ENCODE measurements at regions not wholly inside any gene's neighbourhood (a gene's known extent, or its start where the extent isn't known, plus 50 kb on each side); places are given as distances from the start of the nearest gene placed in this dataset.

DNA sequence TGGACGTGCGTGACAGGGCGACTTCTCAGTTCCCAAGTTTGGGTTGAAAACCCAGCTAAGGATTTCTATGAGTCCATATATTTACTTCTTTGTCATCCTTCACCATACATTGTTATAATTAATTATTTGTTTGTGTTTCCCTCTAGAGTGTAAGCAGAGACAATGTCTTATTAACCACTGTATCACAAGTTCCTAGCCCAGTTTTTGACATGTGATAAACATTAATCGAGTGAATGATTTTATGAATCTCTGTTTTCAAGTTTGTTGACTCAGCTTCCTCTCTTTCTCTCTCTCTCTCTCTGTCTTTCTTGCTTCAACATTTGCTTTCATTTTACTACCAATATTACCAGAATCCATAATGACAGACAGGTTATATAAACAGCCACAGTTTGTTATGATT is 1259.6 kb upstream of the TENM4 start:
- TF ChIP-seq POLR2A (IDR thresholded peaks at IDR 0.05) = no peak
- TF ChIP-seq, protein P1, sequence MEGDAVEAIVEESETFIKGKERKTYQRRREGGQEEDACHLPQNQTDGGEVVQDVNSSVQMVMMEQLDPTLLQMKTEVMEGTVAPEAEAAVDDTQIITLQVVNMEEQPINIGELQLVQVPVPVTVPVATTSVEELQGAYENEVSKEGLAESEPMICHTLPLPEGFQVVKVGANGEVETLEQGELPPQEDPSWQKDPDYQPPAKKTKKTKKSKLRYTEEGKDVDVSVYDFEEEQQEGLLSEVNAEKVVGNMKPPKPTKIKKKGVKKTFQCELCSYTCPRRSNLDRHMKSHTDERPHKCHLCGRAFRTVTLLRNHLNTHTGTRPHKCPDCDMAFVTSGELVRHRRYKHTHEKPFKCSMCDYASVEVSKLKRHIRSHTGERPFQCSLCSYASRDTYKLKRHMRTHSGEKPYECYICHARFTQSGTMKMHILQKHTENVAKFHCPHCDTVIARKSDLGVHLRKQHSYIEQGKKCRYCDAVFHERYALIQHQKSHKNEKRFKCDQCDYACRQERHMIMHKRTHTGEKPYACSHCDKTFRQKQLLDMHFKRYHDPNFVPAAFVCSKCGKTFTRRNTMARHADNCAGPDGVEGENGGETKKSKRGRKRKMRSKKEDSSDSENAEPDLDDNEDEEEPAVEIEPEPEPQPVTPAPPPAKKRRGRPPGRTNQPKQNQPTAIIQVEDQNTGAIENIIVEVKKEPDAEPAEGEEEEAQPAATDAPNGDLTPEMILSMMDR (IDR thresholded peaks at IDR 0.05) = no peak
- no peak for TF ChIP-seq POLR2AphosphoS5 (IDR thresholded peaks at IDR 0.05)
- no peak for TF ChIP-seq EP300 (IDR thresholded peaks at IDR 0.05)

All from sigmoid colon (tissue), 4 donors.